ENCODE measurements at regions not wholly inside any gene's neighbourhood (a gene's known extent, or its start where the extent isn't known, plus 50 kb on each side); places are given as distances from the start of the nearest gene placed in this dataset.
A peak's percentile ranks its signal among the peaks of the same experiment; 100 is the strongest.

DNA sequence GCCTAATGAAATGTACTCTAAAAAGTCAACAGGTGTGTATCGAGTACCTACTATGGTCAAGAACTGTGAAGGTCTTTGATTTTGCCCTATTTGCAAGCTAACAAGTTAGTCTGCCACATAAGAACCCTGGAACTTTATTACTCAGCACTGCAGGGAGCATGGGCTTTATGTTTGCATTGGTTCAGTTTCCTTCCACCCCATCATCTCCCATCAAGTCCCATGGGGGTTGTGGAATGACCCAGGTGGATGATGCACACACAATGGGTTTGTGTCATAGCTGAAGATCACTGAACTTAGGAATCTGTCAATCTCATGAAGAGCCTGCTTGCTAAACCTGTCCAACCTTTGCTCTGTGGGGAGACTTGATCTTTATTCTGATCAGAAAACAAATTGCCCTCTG, 265.5 kb downstream of the RPRM start:
- no peak overlapping the region for H3K4me3 ChIP-seq
- H3K36me3 ChIP-seq (replicated peaks in 1 of 2) = no peaks in the 10 kb centered on the region
- no peaks in the 10 kb centered on the region for H3K4me1 ChIP-seq (replicated peaks in 1 of 2)
- 88 to 96% (median 95%) methylated on average over 1 of the region's 1 CpG for WGBS, 4 donors
- intact Hi-C loops (cut with DNase I) = no loop called here
- no peak overlapping the region for H3K27ac ChIP-seq
- TF ChIP-seq POLR2A (IDR thresholded peaks at IDR 0.05) = no peak
- TF ChIP-seq, protein P1, sequence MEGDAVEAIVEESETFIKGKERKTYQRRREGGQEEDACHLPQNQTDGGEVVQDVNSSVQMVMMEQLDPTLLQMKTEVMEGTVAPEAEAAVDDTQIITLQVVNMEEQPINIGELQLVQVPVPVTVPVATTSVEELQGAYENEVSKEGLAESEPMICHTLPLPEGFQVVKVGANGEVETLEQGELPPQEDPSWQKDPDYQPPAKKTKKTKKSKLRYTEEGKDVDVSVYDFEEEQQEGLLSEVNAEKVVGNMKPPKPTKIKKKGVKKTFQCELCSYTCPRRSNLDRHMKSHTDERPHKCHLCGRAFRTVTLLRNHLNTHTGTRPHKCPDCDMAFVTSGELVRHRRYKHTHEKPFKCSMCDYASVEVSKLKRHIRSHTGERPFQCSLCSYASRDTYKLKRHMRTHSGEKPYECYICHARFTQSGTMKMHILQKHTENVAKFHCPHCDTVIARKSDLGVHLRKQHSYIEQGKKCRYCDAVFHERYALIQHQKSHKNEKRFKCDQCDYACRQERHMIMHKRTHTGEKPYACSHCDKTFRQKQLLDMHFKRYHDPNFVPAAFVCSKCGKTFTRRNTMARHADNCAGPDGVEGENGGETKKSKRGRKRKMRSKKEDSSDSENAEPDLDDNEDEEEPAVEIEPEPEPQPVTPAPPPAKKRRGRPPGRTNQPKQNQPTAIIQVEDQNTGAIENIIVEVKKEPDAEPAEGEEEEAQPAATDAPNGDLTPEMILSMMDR (IDR thresholded peaks at IDR 0.05) = no peak
- DNase-seq = no peak
- H3K27me3 ChIP-seq = no peaks in the 10 kb centered on the region
- no peaks in the 10 kb centered on the region for H3K9me3 ChIP-seq (replicated peaks in 1 of 3)

DNA sequence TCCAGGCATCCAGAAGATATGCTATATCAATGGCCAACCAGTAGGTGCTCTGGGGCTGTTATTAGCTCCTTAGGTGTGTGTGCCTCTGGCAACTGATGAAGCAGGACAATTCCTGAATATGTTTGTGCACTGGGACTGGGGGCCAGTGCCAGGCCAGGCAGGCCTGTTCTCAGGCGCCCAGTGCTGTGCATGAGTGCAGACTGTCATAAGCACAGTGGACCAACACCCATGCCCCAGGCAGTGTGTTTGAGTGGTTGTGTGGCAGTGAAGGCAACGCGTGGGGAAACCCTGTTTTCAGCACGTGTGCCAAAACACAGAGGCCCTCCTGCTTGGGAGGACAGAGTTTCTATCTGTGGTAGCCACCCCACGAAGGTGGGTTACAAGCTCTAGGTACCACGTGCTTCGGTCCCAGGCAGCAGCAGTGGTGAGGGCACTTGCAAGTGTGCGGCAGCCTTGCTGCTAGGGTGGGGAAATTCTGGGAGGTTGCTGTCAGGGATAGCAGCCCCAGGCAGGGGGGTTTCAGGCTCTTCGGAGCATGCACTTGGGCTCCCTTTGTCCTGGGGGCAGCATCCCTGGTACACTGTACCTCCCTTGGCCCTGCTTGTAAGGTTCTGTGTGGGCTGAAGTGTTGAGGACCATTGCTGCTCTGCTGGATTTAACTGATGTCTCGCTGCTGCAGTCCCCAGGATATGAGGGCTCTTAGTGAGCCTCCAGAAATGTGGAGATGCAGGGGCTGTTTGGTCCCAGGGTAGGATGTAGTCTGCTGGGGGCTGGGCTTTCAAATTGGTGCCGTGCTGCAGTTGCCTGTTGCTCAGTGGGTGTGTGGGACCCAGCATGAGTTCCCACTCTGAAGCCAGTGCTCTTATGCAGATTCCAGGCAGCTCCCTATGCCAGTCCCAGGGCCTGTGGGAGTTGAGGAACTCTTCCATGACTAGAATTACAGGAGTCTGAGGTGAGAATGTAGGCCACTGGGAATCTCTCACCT, 280.9 kb downstream of the RPRM start:
- 84 to 93% (median 87%) methylated on average over 8 to 11 of the region's 11 CpGs for WGBS, 4 donors
- no peaks in the 10 kb centered on the region for H3K36me3 ChIP-seq (replicated peaks in 1 of 2)
- no peaks in the 10 kb centered on the region for H3K4me1 ChIP-seq (replicated peaks in 1 of 2)
- no peak overlapping the region for H3K27ac ChIP-seq
- intact Hi-C loops (cut with DNase I) = no loop called here
- TF ChIP-seq POLR2A (IDR thresholded peaks at IDR 0.05) = no peak
- TF ChIP-seq, protein P1 (IDR thresholded peaks at IDR 0.05) = no peak
- peaks cover 0 to 6% (median 0%) of the 10 kb centered on the region in 3 donors for H3K9me3 ChIP-seq (replicated peaks in 1 of 3)
- DNase-seq = peak in 1 of 7 donors; percentile 23
- H3K27me3 ChIP-seq = no peaks in the 10 kb centered on the region
- no peak overlapping the region for H3K4me3 ChIP-seq

DNA sequence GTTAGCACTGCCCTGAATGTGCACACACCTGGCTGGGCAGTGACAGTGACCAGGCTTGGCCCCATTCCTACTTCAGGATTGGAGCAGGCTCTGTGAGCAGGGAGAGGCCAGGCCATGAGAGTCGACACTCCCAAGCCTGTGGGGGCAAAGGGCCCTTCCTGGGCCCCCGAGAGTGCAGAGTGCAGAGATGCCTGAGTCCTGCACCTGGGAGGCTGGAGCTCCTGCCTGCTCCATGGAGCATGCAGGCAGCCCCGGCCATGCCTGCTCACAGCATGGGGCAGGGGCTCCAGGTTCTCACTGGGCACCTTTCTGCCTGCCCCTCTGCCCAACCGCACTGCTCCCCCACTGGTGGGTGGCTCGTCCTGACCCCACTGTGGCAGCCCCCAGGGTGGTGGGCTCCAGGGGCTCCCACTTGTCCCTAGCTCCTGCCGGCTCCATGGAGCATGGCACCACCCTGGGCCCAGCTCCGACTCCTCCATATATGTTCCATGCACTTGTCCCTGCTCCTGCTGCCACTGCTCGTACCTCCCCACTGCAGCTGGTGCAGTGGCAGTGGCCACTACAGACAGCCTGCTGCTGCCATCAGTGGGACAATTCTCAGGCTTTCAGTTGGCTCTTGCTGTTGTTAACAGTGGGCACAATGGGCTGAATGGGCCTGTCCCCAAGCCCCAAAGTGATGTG, 282.0 kb downstream of the RPRM start:
- Histone ChIP-seq H3K27me3 (no peaks in the 10 kb centered on the region), H3K27ac (no peak overlapping the region), H3K4me3 (no peak overlapping the region), H3K36me3 (replicated peaks in 1 of 2) (no peaks in the 10 kb centered on the region), H3K4me1 (replicated peaks in 1 of 2) (no peaks in the 10 kb centered on the region), H3K9me3 (replicated peaks in 1 of 3) (peaks cover 0 to 6% (median 0%) of the 10 kb centered on the region in 3 donors)
- no peak for DNase-seq
- WGBS, 4 donors = 80 to 92% (median 83%) methylated on average over 5 to 8 of the region's 8 CpGs
- no peak for TF ChIP-seq POLR2A (IDR thresholded peaks at IDR 0.05)
- TF ChIP-seq, protein P1 (IDR thresholded peaks at IDR 0.05) = no peak
- intact Hi-C loops (cut with DNase I) = no loop called here

DNA sequence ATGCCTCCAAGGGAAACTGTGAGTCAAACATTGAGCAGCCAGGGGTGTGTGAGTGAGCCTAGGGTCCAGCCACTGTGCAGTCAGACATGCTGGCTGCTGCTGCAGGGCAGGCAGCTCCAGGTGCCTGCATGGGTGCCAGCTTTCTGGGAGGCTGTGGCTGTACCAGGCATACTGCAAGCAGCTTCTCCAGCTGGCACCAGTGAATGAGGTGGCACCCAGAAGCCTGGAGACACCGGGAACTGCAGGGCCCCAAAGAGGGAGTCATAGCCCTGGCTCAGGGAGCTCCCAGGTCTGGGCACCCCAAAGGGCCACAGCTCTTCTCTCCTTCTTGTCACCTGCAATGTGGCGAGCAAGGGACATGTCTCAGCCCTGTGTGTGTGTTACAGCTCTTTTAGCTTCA, 283.2 kb downstream of the RPRM start:
- Histone ChIP-seq H3K36me3 (replicated peaks in 1 of 2) (no peaks in the 10 kb centered on the region), H3K27ac (no peak overlapping the region), H3K4me1 (replicated peaks in 1 of 2) (no peaks in the 10 kb centered on the region), H3K27me3 (no peaks in the 10 kb centered on the region), H3K4me3 (no peak overlapping the region), H3K9me3 (replicated peaks in 1 of 3) (peaks cover 0 to 6% (median 0%) of the 10 kb centered on the region in 3 donors)
- TF ChIP-seq POLR2A (IDR thresholded peaks at IDR 0.05) = no peak
- TF ChIP-seq, protein P1 (IDR thresholded peaks at IDR 0.05) = no peak
- WGBS, 4 donors = 88 to 95% (median 88%) methylated on average over 1 to 2 of the region's 2 CpGs
- DNase-seq = no peak
- intact Hi-C loops (cut with DNase I) = no loop called here
